ENCODE measurements at regions not wholly inside any gene's neighbourhood (a gene's known extent, or its start where the extent isn't known, plus 50 kb on each side); places are given as distances from the start of the nearest gene placed in this dataset.

- H3K79me2 ChIP-seq (ENCODE audit: insufficient read depth, low read length), result no peaks in the 10 kb centered on the region
- H3K9ac ChIP-seq (ENCODE audit: low read length), result no peak overlapping the region
- no peak for TF ChIP-seq EZH2phosphoT487 (conservative IDR thresholded peaks at IDR 0.05; ENCODE audit: low read length)
- TF ChIP-seq CTCF (IDR thresholded peaks at IDR 0.05; ENCODE audit: insufficient read depth, low read length, poor library complexity, severe bottlenecking), result no peak
- H3K27me3 ChIP-seq (ENCODE audit: low read length), result no peaks in the 10 kb centered on the region
- no peaks in the 10 kb centered on the region for H3K9me2 ChIP-seq (replicated peaks; ENCODE audit: insufficient read depth, low read length)
- no peaks in the 10 kb centered on the region for H3K36me3 ChIP-seq (ENCODE audit: low read length)
- H4K20me1 ChIP-seq (ENCODE audit: low read depth, low read length), result no peaks in the 10 kb centered on the region
- H3K4me2 ChIP-seq (ENCODE audit: low read depth, low read length, poor library complexity, severe bottlenecking), result no peak overlapping the region
- H3F3A ChIP-seq (ENCODE audit: insufficient read depth), result no peaks in the 10 kb centered on the region
- H3K27ac ChIP-seq (ENCODE audit: low read depth, low read length), result no peak overlapping the region
- H2AFZ ChIP-seq (ENCODE audit: low read depth, low read length, severe bottlenecking), result no peak overlapping the region
- no peak overlapping the region for H3K4me3 ChIP-seq (ENCODE audit: insufficient read depth, low read length, poor library complexity, severe bottlenecking)
- H3K9me3 ChIP-seq (ENCODE audit: insufficient read depth, low read length), result 0 out of 2 replicates have a peak, but pooled peaks cover 5% of the 10 kb centered on the region
These were observed 420.0 kb upstream of the MYT1L start for GRCh38 chr2:2750867-2751714.

- Histone ChIP-seq H3K9me3 (ENCODE audit: insufficient read depth, low read length) (0 out of 2 replicates have a peak, but pooled peaks cover 5% of the 10 kb centered on the region), H3K36me3 (ENCODE audit: low read length) (no peaks in the 10 kb centered on the region), H3F3A (ENCODE audit: insufficient read depth) (no peaks in the 10 kb centered on the region), H3K79me2 (ENCODE audit: insufficient read depth, low read length) (no peaks in the 10 kb centered on the region), H3K27ac (ENCODE audit: low read depth, low read length) (no peak overlapping the region), H3K9me2 (replicated peaks; ENCODE audit: insufficient read depth, low read length) (no peaks in the 10 kb centered on the region), H3K4me3 (ENCODE audit: insufficient read depth, low read length, poor library complexity, severe bottlenecking) (no peak overlapping the region), H4K20me1 (ENCODE audit: low read depth, low read length) (no peaks in the 10 kb centered on the region), H3K9ac (ENCODE audit: low read length) (no peak overlapping the region), H2AFZ (ENCODE audit: low read depth, low read length, severe bottlenecking) (no peak overlapping the region), H3K27me3 (ENCODE audit: low read length) (no peaks in the 10 kb centered on the region), H3K4me2 (ENCODE audit: low read depth, low read length, poor library complexity, severe bottlenecking) (no peak overlapping the region)
- TF ChIP-seq CTCF (IDR thresholded peaks at IDR 0.05; ENCODE audit: insufficient read depth, low read length, poor library complexity, severe bottlenecking) (no peak), EZH2phosphoT487 (conservative IDR thresholded peaks at IDR 0.05; ENCODE audit: low read length) (no peak)
These were observed 418.1 kb upstream of the MYT1L start for GRCh38 chr2:2749206-2749598.

- H3K27ac ChIP-seq (ENCODE audit: low read depth, low read length), result no peak overlapping the region
- no peaks in the 10 kb centered on the region for H3F3A ChIP-seq (ENCODE audit: insufficient read depth)
- H2AFZ ChIP-seq (ENCODE audit: low read depth, low read length, severe bottlenecking), result no peak overlapping the region
- no peak overlapping the region for H3K4me3 ChIP-seq (ENCODE audit: insufficient read depth, low read length, poor library complexity, severe bottlenecking)
- H3K79me2 ChIP-seq (ENCODE audit: insufficient read depth, low read length), result no peaks in the 10 kb centered on the region
- 0 out of 2 replicates have a peak, but pooled peaks cover 4% of the 10 kb centered on the region for H3K9me3 ChIP-seq (ENCODE audit: insufficient read depth, low read length)
- H3K9me2 ChIP-seq (replicated peaks; ENCODE audit: insufficient read depth, low read length), result no peaks in the 10 kb centered on the region
- H4K20me1 ChIP-seq (ENCODE audit: low read depth, low read length), result no peaks in the 10 kb centered on the region
- no peak overlapping the region for H3K9ac ChIP-seq (ENCODE audit: low read length)
- TF ChIP-seq EZH2phosphoT487 (conservative IDR thresholded peaks at IDR 0.05; ENCODE audit: low read length), result no peak
- no peak for TF ChIP-seq CTCF (IDR thresholded peaks at IDR 0.05; ENCODE audit: insufficient read depth, low read length, poor library complexity, severe bottlenecking)
- no peak overlapping the region for H3K4me2 ChIP-seq (ENCODE audit: low read depth, low read length, poor library complexity, severe bottlenecking)
- no peaks in the 10 kb centered on the region for H3K36me3 ChIP-seq (ENCODE audit: low read length)
- H3K27me3 ChIP-seq (ENCODE audit: low read length), result no peaks in the 10 kb centered on the region
These were observed 417.5 kb upstream of the MYT1L start for GRCh38 chr2:2748399-2749205.

Data from SU-DHL-6 (cell line).